ENCODE measurements at regions not wholly inside any gene's neighbourhood (a gene's known extent, or its start where the extent isn't known, plus 50 kb on each side); places are given as distances from the start of the nearest gene placed in this dataset.

DNA sequence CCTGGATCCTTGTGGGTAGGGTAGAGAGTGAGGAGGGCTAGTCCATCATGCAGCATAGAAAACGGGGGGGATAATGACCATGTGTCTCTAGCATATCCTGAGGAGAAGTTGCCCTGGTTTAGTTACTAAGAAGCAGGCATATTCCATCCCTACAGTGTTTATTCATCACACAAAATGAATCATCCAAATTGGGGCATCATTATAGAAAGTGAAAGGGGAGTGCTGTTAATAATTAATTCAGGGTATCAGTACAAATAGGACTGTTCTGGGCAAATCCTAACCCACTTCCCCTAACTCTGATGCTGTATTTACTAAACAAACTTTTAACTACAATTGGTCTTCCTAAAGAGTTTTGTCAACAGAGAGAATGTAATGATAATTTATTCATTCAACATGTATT, 281.1 kb upstream of the ARX start:
- Histone ChIP-seq H2AFZ (ENCODE audit: low read depth) (no peak overlapping the region), H3K4me2 (no peak overlapping the region), H3K36me3 (replicated peaks in 1 of 2; ENCODE audit: control insufficient read depth in 1 of 2, insufficient read depth in 2 of 2, low read length in 1 of 2) (no peaks in the 10 kb centered on the region), H3K4me3 (ENCODE audit: low read depth in 2 of 2, low read length in 1 of 2) (no peak overlapping the region), H4K20me1 (ENCODE audit: insufficient read depth) (no peaks in the 10 kb centered on the region), H3K9me2 (no peaks in the 10 kb centered on the region), H3K79me2 (ENCODE audit: insufficient read depth) (no peaks in the 10 kb centered on the region), H3K9ac (no peak overlapping the region), H3K4me1 (ENCODE audit: control insufficient read depth in 1 of 2, insufficient read depth in 2 of 2, low read depth in 1 of 2, low read length in 1 of 2) (no peaks in the 10 kb centered on the region), H3F3A (replicated peaks; ENCODE audit: insufficient read depth) (no peaks in the 10 kb centered on the region), H3K9me3 (no peaks in the 10 kb centered on the region), H3K27ac (ENCODE audit: low read depth in 2 of 2, low read length in 1 of 2) (no peak overlapping the region), H3K27me3 (ENCODE audit: insufficient read depth) (no peaks in the 10 kb centered on the region)
- WGBS (ENCODE audit: low lambda C conversion rate), result 0% methylated on average over 1 of the region's 1 CpG
- TF ChIP-seq RAD21 (IDR thresholded peaks at IDR 0.05; ENCODE audit: low read length) (no peak), RFX5 (IDR thresholded peaks at IDR 0.05; ENCODE audit: low read length) (no peak), CHD2 (IDR thresholded peaks at IDR 0.05; ENCODE audit: low read length, partially characterized antibody) (no peak), RXRA (IDR thresholded peaks at IDR 0.05; ENCODE audit: borderline replicate concordance, low read depth) (no peak), EP300 (IDR thresholded peaks at IDR 0.05; ENCODE audit: borderline replicate concordance in 1 of 2, low read depth in 1 of 2, low read length in 1 of 2) (no peak), MXI1 (IDR thresholded peaks at IDR 0.05; ENCODE audit: low read depth, low read length) (no peak), GATA2 (CRISPR knock-in tag; IDR thresholded peaks at IDR 0.05) (no peak), NRF1 (IDR thresholded peaks at IDR 0.05; ENCODE audit: low read depth, low read length) (no peak), SMC3 (IDR thresholded peaks at IDR 0.05; ENCODE audit: low read depth, low read length) (no peak), YY1 (IDR thresholded peaks at IDR 0.05; ENCODE audit: low read depth) (no peak), TCF12 (IDR thresholded peaks at IDR 0.05) (no peak), RCOR1 (IDR thresholded peaks at IDR 0.05; ENCODE audit: low read length) (no peak), ELF1 (IDR thresholded peaks at IDR 0.05) (no peak)
- TF ChIP-seq, protein P1, sequence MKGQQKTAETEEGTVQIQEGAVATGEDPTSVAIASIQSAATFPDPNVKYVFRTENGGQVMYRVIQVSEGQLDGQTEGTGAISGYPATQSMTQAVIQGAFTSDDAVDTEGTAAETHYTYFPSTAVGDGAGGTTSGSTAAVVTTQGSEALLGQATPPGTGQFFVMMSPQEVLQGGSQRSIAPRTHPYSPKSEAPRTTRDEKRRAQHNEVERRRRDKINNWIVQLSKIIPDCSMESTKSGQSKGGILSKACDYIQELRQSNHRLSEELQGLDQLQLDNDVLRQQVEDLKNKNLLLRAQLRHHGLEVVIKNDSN (IDR thresholded peaks at IDR 0.05; ENCODE audit: borderline replicate concordance, low read depth), result no peak
- TF ChIP-seq, protein P2, sequence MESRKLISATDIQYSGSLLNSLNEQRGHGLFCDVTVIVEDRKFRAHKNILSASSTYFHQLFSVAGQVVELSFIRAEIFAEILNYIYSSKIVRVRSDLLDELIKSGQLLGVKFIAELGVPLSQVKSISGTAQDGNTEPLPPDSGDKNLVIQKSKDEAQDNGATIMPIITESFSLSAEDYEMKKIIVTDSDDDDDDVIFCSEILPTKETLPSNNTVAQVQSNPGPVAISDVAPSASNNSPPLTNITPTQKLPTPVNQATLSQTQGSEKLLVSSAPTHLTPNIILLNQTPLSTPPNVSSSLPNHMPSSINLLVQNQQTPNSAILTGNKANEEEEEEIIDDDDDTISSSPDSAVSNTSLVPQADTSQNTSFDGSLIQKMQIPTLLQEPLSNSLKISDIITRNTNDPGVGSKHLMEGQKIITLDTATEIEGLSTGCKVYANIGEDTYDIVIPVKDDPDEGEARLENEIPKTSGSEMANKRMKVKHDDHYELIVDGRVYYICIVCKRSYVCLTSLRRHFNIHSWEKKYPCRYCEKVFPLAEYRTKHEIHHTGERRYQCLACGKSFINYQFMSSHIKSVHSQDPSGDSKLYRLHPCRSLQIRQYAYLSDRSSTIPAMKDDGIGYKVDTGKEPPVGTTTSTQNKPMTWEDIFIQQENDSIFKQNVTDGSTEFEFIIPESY (IDR thresholded peaks at IDR 0.05; ENCODE audit: borderline replicate concordance, low read depth), result no peak
- TF ChIP-seq, protein P3, sequence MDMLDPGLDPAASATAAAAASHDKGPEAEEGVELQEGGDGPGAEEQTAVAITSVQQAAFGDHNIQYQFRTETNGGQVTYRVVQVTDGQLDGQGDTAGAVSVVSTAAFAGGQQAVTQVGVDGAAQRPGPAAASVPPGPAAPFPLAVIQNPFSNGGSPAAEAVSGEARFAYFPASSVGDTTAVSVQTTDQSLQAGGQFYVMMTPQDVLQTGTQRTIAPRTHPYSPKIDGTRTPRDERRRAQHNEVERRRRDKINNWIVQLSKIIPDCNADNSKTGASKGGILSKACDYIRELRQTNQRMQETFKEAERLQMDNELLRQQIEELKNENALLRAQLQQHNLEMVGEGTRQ (IDR thresholded peaks at IDR 0.05; ENCODE audit: borderline replicate concordance, low read depth, low read length), result no peak
- DNase-seq, result no peak
- CTCF ChIA-PET, result no interaction called here
- POLR2A ChIA-PET, result no interaction called here

DNA sequence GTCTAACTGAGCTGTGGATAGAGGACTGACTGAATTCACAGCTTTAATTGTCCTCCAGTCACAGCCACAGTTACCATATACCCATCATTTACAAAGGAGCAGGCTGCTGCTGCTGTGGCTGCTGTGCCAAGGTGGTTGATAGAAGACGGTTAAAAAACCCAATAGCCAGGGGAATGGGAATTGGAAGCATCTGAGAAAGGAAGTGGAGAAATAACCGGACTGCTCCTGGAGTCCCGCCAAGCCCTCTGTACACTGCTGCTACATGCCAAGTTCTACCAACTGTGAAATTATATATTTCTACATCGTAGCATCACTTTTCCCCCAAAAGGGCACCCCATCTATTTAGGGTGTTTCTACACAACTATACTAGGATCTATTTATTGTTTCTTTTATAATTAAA, 279.7 kb upstream of the ARX start:
- Histone ChIP-seq H3F3A (replicated peaks; ENCODE audit: insufficient read depth) (no peaks in the 10 kb centered on the region), H3K9ac (no peak overlapping the region)
- POLR2A ChIA-PET, result no interaction called here

More for the DNA sequence above, 279.7 kb upstream of the ARX start:
- Histone ChIP-seq H3K9me3 (no peaks in the 10 kb centered on the region), H4K20me1 (ENCODE audit: insufficient read depth) (no peaks in the 10 kb centered on the region), H3K79me2 (ENCODE audit: insufficient read depth) (no peaks in the 10 kb centered on the region), H3K27me3 (ENCODE audit: insufficient read depth) (no peaks in the 10 kb centered on the region), H3K36me3 (replicated peaks in 1 of 2; ENCODE audit: control insufficient read depth in 1 of 2, insufficient read depth in 2 of 2, low read length in 1 of 2) (no peaks in the 10 kb centered on the region), H3K4me2 (no peak overlapping the region), H3K4me3 (ENCODE audit: low read depth in 2 of 2, low read length in 1 of 2) (no peak overlapping the region), H3K4me1 (ENCODE audit: control insufficient read depth in 1 of 2, insufficient read depth in 2 of 2, low read depth in 1 of 2, low read length in 1 of 2) (no peaks in the 10 kb centered on the region; a peak in 1 of 4 replicates), H3K27ac (ENCODE audit: low read depth in 2 of 2, low read length in 1 of 2) (no peak overlapping the region), H3K9me2 (no peaks in the 10 kb centered on the region), H2AFZ (ENCODE audit: low read depth) (no peak overlapping the region)
- WGBS (ENCODE audit: low lambda C conversion rate), result 18% methylated on average over 4 of the region's 4 CpGs
- CTCF ChIA-PET, result no interaction called here
- DNase-seq, result no peak
- TF ChIP-seq, protein P3 (IDR thresholded peaks at IDR 0.05; ENCODE audit: borderline replicate concordance, low read depth, low read length), result no peak
- TF ChIP-seq EP300 (IDR thresholded peaks at IDR 0.05; ENCODE audit: borderline replicate concordance in 1 of 2, low read depth in 1 of 2, low read length in 1 of 2), result no peak
- TF ChIP-seq, protein P4, sequence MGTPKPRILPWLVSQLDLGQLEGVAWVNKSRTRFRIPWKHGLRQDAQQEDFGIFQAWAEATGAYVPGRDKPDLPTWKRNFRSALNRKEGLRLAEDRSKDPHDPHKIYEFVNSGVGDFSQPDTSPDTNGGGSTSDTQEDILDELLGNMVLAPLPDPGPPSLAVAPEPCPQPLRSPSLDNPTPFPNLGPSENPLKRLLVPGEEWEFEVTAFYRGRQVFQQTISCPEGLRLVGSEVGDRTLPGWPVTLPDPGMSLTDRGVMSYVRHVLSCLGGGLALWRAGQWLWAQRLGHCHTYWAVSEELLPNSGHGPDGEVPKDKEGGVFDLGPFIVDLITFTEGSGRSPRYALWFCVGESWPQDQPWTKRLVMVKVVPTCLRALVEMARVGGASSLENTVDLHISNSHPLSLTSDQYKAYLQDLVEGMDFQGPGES (IDR thresholded peaks at IDR 0.05; ENCODE audit: low read depth, low read length), result no peak
- no peak for TF ChIP-seq TEAD4 (IDR thresholded peaks at IDR 0.05; ENCODE audit: borderline replicate concordance, insufficient read depth)
- no peak for TF ChIP-seq NFIC (IDR thresholded peaks at IDR 0.05; ENCODE audit: borderline replicate concordance)
- TF ChIP-seq FOSL2 (IDR thresholded peaks at IDR 0.05; ENCODE audit: borderline replicate concordance, low read depth), result no peak
- no peak for TF ChIP-seq RAD21 (IDR thresholded peaks at IDR 0.05; ENCODE audit: low read length)
- TF ChIP-seq FOXM1 (IDR thresholded peaks at IDR 0.05; ENCODE audit: low read depth), result no peak
- no peak for TF ChIP-seq RFX5 (IDR thresholded peaks at IDR 0.05; ENCODE audit: low read length)
- TF ChIP-seq, protein P5, sequence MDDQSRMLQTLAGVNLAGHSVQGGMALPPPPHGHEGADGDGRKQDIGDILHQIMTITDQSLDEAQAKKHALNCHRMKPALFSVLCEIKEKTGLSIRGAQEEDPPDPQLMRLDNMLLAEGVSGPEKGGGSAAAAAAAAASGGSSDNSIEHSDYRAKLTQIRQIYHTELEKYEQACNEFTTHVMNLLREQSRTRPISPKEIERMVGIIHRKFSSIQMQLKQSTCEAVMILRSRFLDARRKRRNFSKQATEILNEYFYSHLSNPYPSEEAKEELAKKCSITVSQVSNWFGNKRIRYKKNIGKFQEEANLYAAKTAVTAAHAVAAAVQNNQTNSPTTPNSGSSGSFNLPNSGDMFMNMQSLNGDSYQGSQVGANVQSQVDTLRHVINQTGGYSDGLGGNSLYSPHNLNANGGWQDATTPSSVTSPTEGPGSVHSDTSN (IDR thresholded peaks at IDR 0.05), result no peak
- no peak for TF ChIP-seq EZH2phosphoT487 (IDR thresholded peaks at IDR 0.05; ENCODE audit: borderline replicate concordance, low read depth)
- no peak for TF ChIP-seq JUND (IDR thresholded peaks at IDR 0.05)
